RWPE1 (cell line): ENCODE measurements at regions not wholly inside any gene's neighbourhood (a gene's known extent, or its start where the extent isn't known, plus 50 kb on each side); places are given as distances from the start of the nearest gene placed in this dataset.
A peak's percentile ranks its signal among the peaks of the same experiment; 100 is the strongest.

ENCODE experiments used
- CTCF ChIA-PET: fragments of 350-600 bp; sonication (Branson Sonifier 250); formaldehyde crosslinking; extraction: SDS; loops from one replicate; lab custom pipeline; 2021; lab: Yijun Ruan, JAX
- POLR2A ChIA-PET: fragments of 400-600 bp; formaldehyde crosslinking; extraction: SDS; loops from one replicate; lab custom pipeline; 2020; ENCODE audit warnings: antibody characterized with exemption; ENCODE audit not compliant: low non-redundant PET; lab: Yijun Ruan, JAX
- DNase-seq: peaks from one replicate; pipeline ENCODE4 v3.0.0; 2012; ENCODE audit warnings: low spot score
- H3K27ac ChIP-seq: fragments of 450-650 bp; 2 replicates; pipeline ENCODE4 v1.5.1; 2017
- TF ChIP-seq, protein P1 (sequence below): fragments of 450-650 bp; conservative IDR thresholded peaks from 2 replicates; pipeline ENCODE4 v1.5.1; 2017; ENCODE audit warnings: low read depth, mild to moderate bottlenecking

DNA sequence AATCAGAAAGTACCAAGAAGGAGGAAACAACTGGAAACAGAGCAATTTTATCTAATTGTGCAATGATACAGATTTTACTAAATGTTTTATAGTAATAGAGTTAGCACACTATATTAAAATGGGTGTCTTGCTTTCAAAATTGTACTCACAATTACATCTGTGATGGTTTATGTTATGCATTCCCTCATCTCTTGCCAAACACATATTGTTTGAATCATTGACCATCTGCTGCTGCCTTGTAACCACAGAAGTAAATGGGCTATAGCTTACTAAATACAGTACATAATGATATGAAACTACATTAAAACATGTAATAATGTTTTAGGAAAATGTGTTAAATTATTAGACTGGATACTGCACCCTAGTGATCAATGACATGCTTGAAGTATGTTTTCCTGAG, 158.1 kb downstream of the SLC25A46 start:
- POLR2A ChIA-PET, result no interaction called here
- TF ChIP-seq, protein P1, sequence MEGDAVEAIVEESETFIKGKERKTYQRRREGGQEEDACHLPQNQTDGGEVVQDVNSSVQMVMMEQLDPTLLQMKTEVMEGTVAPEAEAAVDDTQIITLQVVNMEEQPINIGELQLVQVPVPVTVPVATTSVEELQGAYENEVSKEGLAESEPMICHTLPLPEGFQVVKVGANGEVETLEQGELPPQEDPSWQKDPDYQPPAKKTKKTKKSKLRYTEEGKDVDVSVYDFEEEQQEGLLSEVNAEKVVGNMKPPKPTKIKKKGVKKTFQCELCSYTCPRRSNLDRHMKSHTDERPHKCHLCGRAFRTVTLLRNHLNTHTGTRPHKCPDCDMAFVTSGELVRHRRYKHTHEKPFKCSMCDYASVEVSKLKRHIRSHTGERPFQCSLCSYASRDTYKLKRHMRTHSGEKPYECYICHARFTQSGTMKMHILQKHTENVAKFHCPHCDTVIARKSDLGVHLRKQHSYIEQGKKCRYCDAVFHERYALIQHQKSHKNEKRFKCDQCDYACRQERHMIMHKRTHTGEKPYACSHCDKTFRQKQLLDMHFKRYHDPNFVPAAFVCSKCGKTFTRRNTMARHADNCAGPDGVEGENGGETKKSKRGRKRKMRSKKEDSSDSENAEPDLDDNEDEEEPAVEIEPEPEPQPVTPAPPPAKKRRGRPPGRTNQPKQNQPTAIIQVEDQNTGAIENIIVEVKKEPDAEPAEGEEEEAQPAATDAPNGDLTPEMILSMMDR, result no peak
- no peak overlapping the region for H3K27ac ChIP-seq
- DNase-seq, result no peak
- CTCF ChIA-PET, result interaction anchor here (0.6 to 0.7 kb wide), 2 partner anchors 10 to 197 kb away, joined by 3 to 6 read pairs; no protein-coding TSS in a partner anchor

DNA sequence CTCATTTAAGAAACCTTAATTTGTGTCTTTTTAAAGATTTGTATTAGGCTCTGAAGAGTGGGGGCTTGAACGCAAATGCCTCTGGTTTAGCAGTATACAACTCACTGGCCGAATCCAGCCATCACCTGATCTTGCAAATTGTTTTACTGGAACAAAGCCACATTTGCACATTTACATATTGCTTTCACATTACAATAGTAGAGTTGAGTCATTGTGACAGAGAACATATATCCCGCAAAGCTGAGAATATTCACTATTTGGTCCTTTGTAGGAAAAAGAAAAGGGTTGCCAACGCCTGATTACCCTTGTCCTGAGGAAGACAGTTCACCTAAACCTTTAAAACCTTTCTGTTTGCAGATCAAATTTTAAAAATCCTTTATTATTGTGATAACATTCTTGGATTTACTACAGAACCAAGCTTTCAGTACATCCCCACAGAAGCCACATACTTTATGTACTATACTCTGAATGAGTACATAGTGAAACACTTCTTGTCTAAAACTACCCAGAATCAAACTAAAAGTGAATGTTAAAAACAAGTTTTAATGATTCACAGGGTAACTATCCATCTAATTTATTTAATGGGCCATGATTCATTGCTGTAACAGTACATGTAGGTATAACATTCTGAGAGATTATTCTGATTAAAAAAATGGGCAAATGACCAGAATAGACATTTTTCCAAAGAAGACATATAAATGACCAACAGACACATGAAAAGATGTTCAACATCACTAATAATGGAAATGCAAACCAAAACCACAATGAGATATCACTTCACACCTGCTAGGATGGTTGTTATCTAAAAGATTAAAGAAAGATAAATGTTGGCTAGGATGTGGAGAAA, 161.0 kb downstream of the SLC25A46 start:
- CTCF ChIA-PET, result interaction anchor here (0.6 kb wide), 1 partner anchor 123 kb away, joined by 3 read pairs; no protein-coding TSS in a partner anchor
- peak; percentile 70 for DNase-seq
- TF ChIP-seq, protein P1, result no peak
- no peak overlapping the region for H3K27ac ChIP-seq
- POLR2A ChIA-PET, result no interaction called here

DNA sequence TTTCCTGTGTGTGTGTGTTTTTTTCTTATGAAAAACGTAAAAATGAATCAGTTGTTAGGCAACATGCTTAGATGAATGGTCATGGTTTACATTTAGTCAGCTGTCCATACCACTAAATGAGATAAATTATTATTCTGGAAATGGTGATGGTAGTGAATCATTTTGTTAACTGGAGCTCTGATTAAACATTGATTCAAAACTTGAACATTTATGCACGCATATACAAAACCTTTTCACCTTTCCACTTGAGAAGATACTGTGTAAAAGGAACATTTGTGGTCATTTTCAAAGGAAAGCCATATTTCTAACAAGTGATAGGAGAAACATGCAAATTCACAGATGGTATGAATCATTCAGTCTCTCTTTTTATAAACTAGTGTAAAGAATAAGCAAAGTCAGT, 162.0 kb downstream of the SLC25A46 start:
- DNase-seq, result peak; percentile 78
- POLR2A ChIA-PET, result no interaction called here
- CTCF ChIA-PET, result interaction anchor here (0.5 kb wide), 1 partner anchor 62 kb away, joined by 4 read pairs; no protein-coding TSS in a partner anchor

DNA sequence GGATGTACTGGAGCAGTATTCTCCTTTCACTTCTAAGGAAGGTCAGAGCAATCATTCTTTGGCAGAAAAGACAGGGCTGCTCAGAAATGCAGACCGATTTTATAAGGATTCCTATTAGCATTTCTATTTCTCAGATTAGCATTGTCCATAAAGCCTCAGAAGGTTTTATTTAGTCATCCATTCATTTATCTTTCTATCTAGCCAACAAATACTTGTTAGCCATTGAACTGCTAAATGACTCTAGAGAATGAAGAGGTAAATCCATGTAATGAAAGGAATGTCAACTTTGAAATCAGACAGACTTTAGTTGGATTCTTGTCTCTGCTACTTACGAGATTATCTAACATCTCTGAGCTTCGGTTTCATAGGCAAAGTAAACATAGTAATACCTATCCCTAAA, 165.2 kb downstream of the SLC25A46 start:
- TF ChIP-seq, protein P1, result no peak
- CTCF ChIA-PET, result interaction anchor here (0.5 kb wide), 1 partner anchor 73 kb away, joined by 3 read pairs; no protein-coding TSS in a partner anchor
- POLR2A ChIA-PET, result no interaction called here

More for the DNA sequence above, 162.0 kb downstream of the SLC25A46 start:
- TF ChIP-seq, protein P1, result no peak
- no peak overlapping the region for H3K27ac ChIP-seq

DNA sequence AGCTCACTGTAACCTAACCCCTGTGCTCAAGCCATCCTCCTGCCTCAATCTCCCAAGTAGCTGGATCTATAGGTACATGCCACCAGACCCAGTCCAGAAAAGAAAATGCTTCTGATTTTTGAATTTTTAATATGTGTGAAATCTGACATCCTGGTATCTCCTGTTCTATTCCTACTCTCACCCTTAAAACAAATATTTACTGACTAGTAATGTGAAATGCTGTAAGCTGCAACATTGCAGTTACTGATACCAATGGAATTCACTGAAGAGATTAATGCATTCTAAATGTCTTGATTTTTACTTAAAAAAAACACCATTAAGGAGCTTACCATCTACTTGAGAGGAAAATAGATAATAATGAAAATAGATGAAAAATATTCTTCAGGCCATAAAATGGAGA, 162.7 kb upstream of the TSLP start:
- no peak overlapping the region for H3K27ac ChIP-seq
- no peak for DNase-seq
- CTCF ChIA-PET, result interaction anchor here (0.7 kb wide), 1 partner anchor 940 kb away, joined by 3 read pairs; no protein-coding TSS in a partner anchor
- TF ChIP-seq, protein P1, result no peak
- POLR2A ChIA-PET, result no interaction called here

More for the DNA sequence above, 165.2 kb downstream of the SLC25A46 start:
- no peak overlapping the region for H3K27ac ChIP-seq
- DNase-seq, result no peak

DNA sequence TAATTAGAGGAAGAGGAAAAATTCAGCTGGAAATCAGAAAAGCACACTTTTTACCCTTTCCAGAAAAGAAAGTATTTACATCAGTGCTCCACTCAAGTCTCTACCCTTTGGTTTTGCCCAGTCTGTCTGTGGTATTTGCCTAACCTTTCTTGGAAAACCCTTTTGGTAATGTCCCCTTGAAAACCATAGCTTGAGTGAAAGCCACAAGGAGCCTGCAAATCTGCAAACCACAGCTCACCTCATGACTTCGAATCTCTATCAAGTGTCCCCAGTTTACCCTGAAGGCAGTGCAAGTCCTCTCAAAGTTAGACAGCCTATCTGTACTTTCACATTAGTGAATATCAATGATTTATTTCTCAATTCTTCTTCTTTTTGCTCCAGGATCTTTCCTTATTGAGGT, 162.1 kb upstream of the TSLP start:
- no peak for DNase-seq
- ChIA-PET CTCF (interaction anchor here (0.6 to 0.7 kb wide), 2 partner anchors 229 to 940 kb away, joined by 3 read pairs; no protein-coding TSS in a partner anchor), POLR2A (no interaction called here)
- no peak overlapping the region for H3K27ac ChIP-seq
- TF ChIP-seq, protein P1, result no peak
